COLO829 (cell line): ENCODE measurements at regions not wholly inside any gene's neighbourhood (a gene's known extent, or its start where the extent isn't known, plus 50 kb on each side); places are given as distances from the start of the nearest gene placed in this dataset.

Experiments
- DNase-seq: peaks from one replicate; pipeline ENCODE4 v3.0.0; 2012; ENCODE audit warnings: low spot score

DNA sequence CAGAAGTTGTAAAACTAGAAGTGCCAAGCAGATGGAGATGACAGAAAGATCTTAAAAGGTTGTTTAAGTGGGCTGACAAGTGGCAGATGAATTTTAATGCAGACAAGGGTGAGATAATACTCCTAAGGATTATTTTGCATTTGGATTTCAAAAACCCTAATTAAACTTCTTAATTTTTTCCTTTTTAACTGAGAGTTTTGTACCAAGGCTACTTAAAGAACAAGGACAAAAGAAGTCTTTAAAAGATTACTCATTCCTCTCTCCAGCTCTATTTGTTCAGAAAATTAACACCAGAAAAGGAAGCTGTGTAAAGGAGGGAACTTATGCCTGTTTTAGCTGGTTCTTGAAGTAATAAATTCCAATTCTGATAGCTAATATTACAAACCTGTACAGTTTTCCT lies 275.4 kb downstream of the ETNK1 start:
- DNase-seq = no peak

DNA sequence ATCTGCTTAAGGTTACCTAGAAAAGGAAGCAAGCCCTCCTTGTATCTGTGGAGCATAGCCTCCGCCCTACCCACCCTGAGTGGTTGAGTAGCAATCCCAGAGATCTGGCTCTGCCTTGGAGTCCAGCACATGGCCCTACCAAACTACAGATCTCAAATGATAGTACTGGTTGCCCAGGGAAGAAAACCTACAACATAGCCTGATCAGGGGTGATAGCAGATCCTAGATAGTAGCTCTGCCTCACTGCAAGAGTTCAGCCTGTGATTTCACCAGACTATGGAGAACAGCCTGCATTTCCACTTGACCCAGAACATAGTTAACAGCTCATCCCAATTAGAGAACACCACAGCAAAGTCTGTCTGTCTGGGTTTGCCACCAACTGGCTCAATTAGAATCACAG lies 279.5 kb downstream of the ETNK1 start:
- no peak for DNase-seq

DNA sequence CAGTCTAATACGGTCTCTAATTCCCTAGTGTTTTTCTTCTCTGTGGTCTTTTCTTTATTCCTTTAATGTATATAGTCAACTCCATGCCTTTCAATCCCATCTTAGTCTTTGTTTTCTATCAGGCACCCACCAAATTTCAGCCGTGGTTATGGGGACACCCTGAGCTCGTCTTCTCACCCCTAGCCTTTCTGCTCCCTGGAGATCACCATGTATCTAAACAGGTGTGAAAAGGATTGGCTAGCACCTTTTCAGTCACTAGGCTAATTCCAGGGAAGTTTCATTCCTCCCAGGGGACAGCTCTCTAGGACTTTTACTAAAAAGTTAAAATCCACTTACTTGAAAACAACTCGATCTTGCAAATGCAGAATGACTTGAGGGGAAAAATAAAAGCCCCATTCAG lies 291.3 kb downstream of the ETNK1 start:
- no peak for DNase-seq

DNA sequence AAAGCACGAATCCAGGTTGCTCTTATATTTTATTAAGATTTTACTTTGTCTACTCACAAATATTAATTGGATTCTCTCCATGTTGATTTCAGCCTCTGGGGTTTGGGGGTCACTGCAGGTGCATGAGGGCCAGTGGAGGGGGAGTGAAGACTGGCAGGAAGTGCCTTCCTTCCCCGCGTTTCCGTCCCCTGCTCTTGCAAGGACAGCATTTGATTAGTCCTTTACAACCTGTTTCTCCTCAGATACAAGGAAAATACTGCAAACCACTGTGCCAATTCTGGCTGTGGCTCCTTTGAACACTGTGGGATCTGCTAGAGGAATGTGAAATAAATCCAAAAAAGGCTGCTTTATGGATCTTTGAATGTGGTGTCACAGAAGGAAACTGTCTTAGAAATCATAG lies 291.8 kb downstream of the ETNK1 start:
- no peak for DNase-seq

DNA sequence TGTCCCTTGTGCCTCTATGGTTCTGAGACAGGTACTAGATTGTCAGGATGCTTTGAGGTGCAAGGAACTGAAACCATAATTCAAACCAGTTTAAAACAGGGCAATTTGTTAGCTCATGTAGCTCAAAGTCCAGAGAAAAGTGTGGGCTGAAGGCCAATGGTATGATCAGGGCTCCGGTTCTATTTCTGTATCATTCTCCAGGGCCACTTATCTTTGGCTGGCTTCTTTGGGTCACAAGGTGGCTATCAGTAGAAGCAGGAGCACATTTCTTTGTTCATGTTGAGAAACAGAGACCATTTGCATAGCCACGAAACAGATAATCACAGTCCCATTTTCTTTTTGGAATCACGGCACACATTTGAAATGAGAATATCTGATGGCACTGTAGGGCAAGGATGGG lies 294.9 kb downstream of the ETNK1 start:
- DNase-seq = no peak

DNA sequence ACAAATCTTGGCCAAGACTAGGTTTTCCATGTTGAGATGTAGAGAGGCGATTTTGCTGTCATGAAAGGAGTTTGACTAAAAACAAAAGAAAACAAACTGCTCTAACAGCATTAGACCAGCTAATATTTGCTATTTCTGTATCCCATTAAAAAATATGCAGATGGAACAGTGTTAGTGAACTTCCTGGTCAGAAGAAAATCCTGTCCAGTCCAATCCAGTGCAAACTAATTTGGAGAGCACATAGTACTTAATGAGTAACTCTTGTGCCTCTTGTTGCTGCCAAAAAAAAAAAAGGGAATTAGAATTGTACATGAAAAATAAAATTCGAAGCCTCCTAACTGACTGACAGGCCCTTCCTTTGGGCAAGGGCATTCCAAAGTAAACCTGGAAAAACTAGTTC lies 298.8 kb downstream of the ETNK1 start:
- no peak for DNase-seq

DNA sequence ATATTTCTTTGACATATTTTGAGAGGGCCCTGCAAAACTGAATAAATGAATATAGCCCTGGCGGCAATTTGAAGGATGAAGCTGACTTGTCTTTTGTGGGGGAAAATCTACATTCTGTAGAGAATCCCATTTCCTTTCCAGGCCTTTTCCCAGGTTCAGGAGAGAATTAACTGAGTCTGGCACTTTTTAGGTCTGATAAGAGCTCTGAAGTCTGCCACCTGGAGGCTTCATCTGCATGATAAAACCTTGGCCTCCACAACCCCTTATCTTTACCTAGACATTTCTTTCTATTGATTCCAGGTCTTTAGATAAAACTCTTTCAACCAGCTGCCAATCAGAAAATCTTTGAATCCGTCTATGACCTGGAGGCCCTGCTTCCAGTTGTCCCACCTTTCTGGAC lies 299.4 kb downstream of the ETNK1 start:
- DNase-seq = no peak

DNA sequence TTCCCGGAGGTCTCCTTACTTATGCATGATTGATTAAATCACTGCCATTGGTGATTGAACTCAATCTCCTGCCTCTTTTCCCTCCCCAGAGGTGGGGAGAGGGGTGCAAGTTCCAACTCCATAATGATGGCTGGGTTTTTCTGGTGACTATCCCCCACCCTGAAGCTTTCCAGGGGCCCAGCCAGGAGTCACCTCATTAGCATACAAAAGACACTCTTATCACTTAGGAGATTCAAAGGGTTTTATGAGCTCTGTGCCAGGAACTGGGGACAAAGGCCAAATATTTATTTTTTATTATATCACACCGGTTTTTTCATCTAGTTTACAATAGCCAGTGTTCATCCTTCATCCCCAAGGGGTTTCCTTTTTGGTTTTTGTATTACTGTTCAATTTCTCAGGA lies 300.7 kb downstream of the ETNK1 start:
- no peak for DNase-seq

DNA sequence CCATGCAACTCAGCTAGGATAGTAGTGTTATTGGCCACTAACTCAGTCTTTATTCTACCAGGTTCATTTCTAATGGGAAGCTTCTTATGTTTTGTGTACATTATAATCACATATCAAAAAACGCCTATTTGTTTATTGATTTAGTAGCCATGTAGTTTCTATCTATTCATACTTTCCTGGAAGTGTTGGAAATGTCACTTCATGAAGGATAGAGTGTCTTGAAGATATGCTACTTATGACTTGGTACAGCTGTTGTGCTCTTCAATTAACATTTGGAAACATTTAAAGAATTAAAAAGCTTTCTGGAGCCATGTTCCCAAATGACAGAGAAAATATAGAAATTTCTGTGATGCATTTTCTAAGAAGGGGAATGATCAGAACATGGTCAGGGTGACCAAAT lies 307.5 kb downstream of the ETNK1 start:
- DNase-seq = no peak

DNA sequence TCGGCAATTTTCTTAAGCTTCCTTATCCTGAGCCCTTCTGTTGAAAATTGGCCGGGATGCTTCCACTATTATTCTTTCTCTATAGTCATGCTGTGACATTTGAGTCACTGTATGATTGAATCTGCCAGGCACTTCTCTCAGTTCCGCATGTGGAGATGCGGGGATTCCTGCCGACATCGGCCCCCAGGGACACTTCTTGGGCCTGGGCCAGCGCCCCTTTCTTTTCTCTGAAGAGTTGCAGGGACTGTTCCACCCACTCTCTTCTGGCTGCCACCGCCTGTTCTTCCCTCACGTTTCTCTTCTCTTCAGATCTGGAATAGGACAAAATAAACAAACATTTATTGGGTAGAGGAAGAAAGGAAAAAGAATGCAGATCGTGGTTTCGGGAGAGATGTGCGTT lies 310.1 kb downstream of the ETNK1 start:
- peak; percentile 4 for DNase-seq

DNA sequence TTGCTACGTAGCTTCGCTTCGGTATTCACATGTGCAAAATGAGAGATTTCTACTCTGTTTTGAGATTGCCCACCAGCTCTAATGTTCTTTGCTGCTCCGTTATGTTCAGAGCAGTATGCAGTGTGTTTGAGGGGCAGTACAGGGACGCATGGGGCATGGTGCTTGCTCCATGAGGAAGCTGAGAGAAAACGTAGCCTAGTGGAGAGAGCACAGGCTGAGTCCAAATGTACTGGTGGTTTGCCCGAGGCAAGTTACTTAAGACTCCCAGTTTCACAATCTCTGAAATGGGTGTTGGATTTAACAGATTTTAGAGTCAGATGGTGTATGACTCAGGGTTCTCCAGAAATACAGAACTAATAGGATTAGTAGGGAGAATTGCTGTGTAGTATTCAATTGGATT lies 310.5 kb downstream of the ETNK1 start:
- DNase-seq = no peak

DNA sequence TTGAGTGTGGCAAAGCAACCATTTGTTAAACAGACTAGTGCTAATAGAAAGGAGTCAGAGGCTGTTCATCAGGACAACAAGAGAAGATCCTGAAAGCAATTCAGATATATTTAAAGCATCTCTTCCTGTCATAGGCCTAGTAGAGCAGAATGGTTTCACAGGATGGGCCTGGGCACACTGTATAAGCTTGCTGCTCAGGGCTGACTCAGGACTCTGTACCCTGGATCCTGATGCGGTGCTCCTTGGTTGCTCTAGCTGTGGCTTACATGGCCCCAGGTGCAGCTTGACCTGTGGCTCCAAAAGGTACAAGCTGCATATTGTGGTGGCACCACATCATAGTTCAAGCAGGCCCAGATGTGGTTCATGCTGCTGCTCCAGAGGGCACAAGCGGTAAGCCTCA lies 313.4 kb downstream of the ETNK1 start:
- no peak for DNase-seq

DNA sequence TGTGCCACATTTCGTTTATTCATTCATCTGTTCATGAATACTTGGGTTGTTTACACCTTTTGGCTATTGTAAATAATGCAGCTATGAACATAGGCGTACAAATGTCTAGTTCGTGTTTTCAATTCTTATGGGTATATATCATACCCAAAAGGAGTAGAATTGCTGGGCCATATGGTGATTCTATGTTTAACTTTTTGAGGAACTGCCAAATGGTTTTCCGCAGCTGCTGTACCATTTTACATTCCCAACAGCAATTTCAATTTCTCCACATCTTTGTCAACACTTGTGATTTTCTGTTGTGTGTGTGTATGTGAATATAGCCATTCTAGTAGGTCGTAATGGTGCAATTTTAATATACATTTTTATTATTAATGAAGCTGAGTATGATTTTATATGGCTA lies 326.2 kb downstream of the ETNK1 start:
- DNase-seq = no peak

DNA sequence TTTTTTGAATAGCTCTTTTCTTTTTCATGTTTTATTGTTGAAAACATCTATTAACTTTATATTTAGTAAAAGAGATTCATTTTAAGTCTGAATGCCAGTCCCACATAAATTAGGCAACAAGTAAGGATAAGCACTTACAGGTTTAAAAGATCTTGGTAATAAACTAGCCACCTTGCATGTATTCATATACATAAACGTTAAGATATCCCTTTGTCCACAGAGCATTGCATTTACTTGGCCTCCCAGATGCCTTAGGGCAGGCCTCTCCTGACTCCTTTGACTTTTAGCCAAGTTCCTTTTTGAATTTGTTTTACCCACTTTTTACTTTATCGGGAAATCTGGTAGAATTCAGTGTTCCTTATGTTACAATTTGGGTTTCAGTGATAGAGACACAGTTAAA lies 331.7 kb downstream of the ETNK1 start:
- DNase-seq = no peak

DNA sequence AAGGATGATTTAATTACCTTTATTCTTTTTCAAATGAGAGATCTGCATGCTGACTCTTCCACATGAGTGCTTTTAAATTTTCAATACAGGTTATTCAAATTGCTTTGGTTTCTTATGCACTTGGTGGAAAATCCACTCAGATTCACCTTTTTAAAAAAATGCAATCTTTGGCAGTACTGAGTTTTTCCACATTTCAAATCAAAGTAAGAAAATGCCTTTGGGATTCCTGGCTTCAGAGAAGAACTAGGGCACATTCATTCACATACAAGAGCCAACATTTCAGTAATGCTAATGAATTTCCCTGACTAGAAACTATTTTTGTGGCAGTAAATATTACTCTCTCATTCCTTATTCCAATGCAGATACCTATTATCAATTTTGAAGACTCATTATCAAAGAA lies 342.2 kb downstream of the ETNK1 start:
- DNase-seq = no peak

DNA sequence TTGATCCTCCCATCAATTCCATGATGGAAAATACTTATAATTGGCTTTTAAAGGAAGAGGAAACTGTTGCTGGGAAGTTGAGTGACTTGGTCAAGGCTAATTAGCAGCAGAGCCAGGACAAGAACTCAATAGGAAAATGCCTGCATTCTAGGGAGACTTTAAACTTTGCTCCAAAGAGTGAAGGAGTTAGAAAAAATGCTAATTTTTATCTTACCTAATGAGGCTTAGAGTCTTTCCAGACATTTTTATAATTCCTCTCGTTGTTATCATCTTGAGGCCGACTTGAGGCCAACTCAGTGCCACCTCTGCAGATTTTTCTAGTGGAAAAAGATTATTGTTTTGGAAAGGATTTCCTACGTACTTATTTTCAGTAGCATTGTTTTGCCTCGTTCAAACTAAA lies 344.6 kb downstream of the ETNK1 start:
- DNase-seq = no peak

DNA sequence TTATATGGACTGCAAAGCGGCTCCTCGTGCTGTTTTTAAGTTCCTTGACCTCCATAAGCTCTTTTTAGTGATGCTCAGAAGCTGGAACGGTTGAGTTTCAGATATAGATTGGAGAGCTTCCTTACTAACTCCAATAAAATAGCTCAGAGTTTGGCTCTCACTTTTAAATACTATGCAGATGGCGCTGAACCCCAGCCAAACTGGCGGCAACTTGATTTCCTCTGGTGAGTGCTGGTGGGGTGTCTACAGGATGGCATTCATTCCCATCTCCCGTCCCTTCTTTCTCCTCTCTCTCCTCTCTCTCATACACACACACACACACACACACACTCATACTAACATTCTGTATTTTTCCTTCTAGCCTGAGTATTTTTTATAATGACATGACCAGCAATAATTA lies 346.3 kb downstream of the ETNK1 start:
- DNase-seq = no peak

DNA sequence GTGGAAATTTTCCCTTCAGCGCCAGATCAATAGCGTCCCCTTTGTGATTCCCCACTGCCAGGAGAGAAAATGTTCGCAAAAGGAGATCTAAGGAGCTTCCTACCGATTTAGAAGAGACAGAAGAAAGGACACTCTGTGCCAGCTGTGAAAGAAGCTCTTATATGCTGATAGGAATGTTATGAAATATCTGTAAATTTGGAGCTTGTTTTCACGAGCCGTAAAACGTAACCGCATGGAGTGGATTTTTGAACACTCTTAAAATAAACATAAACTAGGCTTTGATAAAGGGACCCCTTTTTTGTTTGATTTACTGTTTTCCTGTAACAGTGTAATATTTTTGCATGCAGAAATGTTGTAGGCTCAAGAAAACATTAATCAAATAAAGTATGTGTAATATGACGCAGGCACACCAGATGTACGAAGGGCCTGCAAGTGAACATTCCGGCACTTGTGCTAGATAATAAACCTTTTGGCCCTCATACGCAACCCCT lies 346.8 kb downstream of the ETNK1 start:
- peak; percentile 70 for DNase-seq

DNA sequence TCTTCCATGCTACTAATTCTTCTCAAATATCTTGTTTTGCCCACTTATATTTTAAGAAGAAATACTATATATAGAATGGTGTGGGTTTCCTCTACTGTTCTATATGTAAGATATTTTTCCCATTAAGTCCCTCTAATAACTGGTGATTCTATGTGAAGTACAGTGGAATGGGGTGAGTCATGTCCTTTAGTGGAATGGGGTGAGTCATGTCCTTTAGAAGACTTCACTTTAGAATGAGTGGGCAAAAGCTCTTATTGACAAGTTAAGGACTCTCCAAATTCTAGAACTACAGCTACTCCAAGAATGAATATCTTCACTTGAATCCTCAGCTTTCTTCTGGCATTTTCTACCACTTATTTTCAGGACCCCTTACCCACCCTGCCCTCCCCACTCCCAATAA lies 349.9 kb downstream of the ETNK1 start:
- DNase-seq = peak; percentile 70

DNA sequence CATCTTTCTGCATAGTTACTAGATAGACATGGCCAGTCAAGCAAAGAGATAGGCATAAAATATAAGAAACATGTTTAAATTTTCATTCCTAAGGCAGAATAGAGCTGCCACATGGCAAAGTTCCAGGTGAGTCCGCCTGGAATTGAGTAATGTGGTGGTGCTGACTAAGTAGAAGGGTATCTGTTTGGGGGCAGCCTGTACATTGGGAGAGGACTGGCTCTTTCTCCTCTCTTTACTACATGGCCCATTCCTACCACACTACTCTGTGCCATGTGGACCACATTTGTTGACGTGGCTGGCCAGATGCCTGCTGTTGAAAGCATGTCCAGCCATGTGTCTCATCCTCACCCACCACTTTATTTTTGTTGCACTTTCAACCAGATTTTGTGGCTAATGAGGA lies 354.0 kb downstream of the ETNK1 start:
- DNase-seq = no peak

DNA sequence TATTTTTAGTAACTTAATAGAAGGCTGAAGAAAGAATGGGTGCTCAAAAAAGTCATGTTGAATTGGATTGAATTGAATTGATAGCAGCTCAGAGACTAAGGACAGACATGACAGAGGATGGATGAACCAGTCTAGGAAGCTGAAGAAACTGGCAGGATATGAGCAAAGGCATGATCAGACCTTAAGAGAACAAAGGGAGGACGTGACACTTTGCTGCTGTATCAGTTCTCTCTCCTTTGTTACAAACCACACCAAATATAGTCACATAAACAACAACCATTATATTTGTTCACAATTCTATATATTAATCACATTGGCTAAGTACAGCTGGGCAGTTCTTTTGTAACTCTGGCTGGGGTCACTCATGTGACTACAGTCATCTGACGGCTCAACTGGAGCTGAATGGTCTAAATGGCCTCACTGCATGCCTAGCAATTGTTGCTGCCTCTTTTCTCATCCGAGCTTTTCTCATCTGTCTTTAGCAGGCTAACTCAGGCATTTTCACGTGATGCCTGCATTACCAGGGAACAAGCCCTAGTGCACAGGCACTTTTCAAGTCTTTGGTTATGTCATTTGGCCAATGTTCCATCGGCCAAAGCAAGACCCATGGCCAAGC lies 355.0 kb downstream of the ETNK1 start:
- DNase-seq = no peak

DNA sequence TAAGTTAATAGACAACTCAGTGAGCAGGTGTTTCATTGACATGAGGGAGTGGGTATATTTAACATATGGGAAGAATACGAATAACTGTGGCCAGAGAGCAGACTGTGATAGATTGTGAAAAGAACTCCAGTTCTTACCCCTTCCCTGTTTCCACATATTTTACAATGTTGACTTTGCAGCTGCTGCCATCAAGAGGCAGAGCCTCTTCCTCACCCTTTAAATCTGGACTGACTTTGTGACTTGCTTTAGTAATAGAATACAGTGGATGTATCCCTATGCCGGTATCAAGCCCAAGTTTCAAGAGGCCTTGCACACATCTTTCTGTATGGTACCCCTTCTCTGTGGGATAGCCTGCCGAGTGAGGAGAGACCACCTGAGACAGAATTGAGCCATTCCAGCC lies 356.7 kb downstream of the ETNK1 start:
- DNase-seq = no peak

DNA sequence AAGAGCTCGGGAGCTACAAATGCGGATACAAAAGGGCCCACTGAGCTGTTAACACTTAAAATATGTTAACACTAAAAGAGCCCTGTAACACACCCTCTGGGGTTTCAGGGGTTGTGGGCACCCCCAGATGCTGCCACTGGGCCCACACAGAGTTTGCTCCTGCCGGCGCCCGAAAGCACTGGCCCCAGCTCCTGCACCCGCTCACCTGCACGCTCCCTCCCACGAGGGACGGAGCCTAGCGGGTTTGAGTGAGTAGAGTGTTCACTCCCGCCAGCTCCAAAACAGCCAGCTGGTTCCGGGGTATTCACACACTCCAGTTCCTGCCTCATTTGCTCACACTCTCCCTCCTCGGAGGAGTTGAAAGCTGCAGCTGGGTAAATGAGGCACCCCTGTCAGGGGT lies 357.7 kb downstream of the ETNK1 start:
- DNase-seq = no peak

DNA sequence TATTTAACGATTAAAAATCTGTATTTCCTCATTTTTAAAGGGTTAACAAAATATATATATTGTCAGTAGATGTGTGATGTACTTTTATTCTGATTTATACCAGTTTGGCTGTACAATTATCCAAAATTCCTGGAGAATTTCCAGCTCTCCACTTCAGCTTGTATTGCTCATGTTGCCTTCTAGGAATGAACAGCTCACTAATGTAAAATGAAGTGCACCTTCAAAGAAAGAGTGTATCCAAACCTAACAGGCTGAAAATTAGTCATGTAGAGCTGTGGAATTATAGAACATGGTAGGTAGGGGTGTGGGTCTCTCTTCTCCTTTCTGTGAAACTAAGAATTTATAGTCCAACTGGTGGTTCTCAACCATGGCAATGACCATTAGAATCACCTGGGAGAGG lies 362.0 kb downstream of the ETNK1 start:
- DNase-seq = no peak

DNA sequence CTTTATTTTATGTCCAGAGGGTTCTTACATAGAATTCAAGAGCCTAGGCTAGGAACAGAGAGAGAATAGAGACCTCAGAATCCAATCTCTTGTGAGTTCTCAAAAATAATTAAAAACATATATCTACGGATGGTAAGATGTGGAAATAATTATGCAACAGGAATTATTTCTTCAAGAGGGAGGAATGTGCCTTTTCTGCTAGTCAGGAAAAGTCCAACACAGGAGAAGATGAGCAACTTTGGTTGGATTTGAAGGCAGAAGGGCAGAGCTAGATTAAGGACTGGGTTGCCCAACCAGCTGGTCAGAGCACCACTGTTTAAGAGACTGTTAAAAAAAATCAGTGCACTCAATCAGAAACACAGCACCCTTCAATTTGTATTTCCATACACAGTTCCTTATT lies 365.5 kb downstream of the ETNK1 start:
- no peak for DNase-seq
